ENCODE measurements at regions not wholly inside any gene's neighbourhood (a gene's known extent, or its start where the extent isn't known, plus 50 kb on each side); places are given as distances from the start of the nearest gene placed in this dataset.

DNA sequence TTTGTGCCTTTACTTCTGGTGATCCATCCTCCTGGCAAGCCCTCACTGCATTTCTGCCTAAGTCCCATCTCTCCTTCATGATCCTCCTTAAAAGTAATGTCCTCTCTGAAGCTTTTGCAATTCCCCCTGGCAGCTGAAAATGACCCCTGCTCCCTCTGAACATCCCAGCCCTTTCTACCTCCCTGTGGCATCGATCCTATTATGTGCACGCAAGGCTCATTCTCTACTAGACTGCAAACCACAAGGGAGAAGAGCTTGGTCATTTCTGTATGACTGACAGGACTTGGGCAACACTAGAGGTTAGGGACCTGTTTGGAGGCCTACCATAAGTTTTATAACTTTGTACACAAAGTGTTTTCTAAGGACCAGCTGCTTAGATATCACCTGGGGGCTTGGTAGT lies 50.8 kb upstream of the RAP2C start:
- no peak overlapping the region for H3K27ac ChIP-seq (ENCODE audit: low read depth, low read length)
- no peak overlapping the region for H3K4me3 ChIP-seq (ENCODE audit: low read length)
- DNase-seq: no peak
- Mint-ChIP-seq H3K9me3 (no peaks in the 10 kb centered on the region), H3K36me3 (no peaks in the 10 kb centered on the region), H3K4me3 (no peak overlapping the region), H3K4me1 (no peaks in the 10 kb centered on the region), H3K27me3 (peaks cover 0 to 11% of the 10 kb centered on the region in 2 donors), H3K27ac (peak overlapping the region in 1 of 8 donors; percentile 66)
- ChIA-PET POLR2A (interaction anchor here (0.6 kb wide), 1 partner anchor 583 kb away, joined by 3 read pairs; no protein-coding TSS in a partner anchor), CTCF (interaction anchor here (1.5 kb wide), 1 partner anchor 362 kb away, joined by 3 read pairs; no protein-coding TSS in a partner anchor)
- H3K36me3 ChIP-seq (ENCODE audit: insufficient read depth, low read length): no peaks in the 10 kb centered on the region
- H3K9me3 ChIP-seq (ENCODE audit: low read length): no peaks in the 10 kb centered on the region
- H3K27me3 ChIP-seq (ENCODE audit: insufficient read depth, low read length, poor library complexity, severe bottlenecking): no peaks in the 10 kb centered on the region
- no peaks in the 10 kb centered on the region for H3K4me1 ChIP-seq (ENCODE audit: insufficient read depth, low read length)
